IPS DF 4.7 (cell line): ENCODE measurements at regions not wholly inside any gene's neighbourhood (a gene's known extent, or its start where the extent isn't known, plus 50 kb on each side); places are given as distances from the start of the nearest gene placed in this dataset.

Experiments
- DNase-seq: peaks from one replicate; pipeline ENCODE4 v3.0.0-alpha.2; 2013; ENCODE audit warnings: low spot score; ENCODE audit errors: extremely low read depth

DNA sequence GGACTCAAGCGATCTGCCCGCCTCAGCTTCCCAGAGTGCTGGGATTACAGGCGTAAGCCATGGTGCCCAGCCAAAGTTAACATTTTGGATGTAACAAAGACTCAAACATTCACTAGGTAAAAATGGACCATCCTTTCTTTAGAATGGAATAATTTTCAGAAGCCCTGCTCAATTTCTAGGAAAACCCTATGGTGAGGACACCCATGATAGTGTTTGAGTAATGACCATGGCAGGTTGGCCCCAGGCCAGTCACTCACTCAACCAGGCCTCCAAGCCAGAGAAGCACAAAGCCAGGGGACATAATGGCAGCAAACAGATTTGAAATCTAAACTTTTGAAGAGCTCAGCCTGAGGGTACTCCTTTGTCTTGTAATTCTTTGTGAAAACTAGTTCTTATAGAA, 59.9 kb upstream of the GPR6 start:
- DNase-seq = no peak

DNA sequence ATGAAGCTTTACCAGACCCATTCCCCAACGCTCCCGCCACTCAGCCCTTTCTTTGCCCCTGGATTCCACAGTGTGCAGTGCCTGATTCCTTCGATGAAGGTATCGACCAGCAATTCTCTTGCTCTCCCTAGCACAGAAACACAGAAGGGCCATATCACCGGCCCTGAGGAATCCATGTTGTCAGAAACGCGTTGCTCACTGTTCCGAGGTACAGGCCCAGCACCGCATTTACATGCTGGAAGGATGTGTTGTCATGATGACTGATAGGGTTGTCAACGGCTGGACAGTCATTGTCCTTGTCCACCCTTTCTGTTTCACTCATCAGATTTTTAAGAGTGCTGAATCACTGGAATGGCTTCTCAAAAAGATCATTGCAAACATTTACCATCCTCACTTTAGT, 57.2 kb upstream of the GPR6 start:
- DNase-seq = no peak

DNA sequence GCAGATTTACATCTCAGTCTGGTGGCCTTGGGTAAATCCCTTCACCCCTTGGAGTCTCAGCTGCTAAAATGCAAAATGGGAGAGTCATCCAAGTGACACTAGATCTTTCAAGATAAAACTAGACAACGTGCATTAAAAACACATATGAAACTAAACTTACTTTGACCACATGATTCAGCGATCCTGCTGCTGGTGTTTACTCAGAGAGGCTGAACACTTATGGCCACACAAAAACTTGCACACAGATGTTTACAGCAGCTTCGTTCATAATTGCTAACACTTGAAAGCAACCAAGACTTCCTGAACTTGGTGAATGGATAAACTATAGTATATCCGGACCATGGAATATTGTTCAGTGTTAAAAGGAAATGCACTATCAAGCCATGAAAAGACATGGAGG, 55.3 kb upstream of the GPR6 start:
- no peak for DNase-seq

DNA sequence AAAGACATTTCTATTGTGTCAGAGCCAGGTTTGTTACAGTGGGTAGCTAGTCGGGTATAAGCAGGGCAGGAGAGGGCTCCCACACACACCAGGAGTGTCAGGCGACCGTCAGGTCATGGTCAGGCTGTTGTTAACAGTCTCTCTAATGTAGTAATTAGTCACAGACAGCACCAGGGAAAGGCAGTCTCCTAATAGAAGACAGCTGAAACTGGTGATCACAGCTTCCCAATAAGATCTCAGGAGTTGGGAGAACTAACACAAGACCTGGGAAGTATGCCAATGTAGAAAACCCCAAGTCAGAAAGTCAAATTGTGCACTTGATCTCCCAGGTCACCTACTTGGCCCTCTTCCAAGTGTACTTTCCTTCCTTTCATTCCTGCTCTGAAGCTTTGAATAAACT, 53.0 kb upstream of the GPR6 start:
- DNase-seq = no peak

DNA sequence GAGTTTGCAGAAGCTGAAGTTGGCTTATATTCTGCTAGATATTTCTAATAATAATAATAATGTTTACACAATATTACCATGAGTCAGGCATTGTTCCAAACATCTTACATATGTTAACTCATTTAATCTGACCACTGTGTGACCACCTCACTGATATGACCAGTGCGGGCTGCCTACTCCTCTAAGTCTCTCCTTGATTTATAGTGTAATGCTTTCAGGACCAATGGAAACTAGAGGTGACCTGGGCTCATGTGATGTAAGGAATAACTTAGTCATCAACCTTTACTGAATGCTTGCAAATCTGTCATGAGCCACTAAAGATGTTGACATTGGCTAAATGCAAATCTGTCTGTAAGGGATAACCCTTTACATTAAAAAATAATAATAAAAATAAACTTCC, 51.1 kb upstream of the GPR6 start:
- no peak for DNase-seq
